OCI-LY1 (cell line): ENCODE measurements at regions not wholly inside any gene's neighbourhood (a gene's known extent, or its start where the extent isn't known, plus 50 kb on each side); places are given as distances from the start of the nearest gene placed in this dataset.

Experiments
- H2AFZ ChIP-seq: fragments of 200-600 bp; sonication (generic), shearing (Covaris generic); 2 replicates; pipeline ENCODE4 v1.6.0; 2014; ENCODE audit warnings: antibody characterized with exemption, mild to moderate bottlenecking, low read length
- H3F3A ChIP-seq: fragments of 200-600 bp; sonication (generic), shearing (Covaris generic); 2 replicates; pipeline ENCODE4 v1.6.0; 2014; ENCODE audit warnings: mild to moderate bottlenecking, antibody characterized with exemption, low read length, moderate library complexity; ENCODE audit not compliant: insufficient read depth
- H3K27ac ChIP-seq: fragments of 200-600 bp; sonication (generic); 2 replicates; pipeline ENCODE4 v1.5.1; 2014; ENCODE audit warnings: low read length, mixed run types, mild to moderate bottlenecking, low read depth; ENCODE audit not compliant: poor library complexity, severe bottlenecking
- H3K27me3 ChIP-seq: fragments of 200-600 bp; sonication (generic); 2 replicates; pipeline ENCODE4 v1.6.0; 2014; ENCODE audit warnings: antibody characterized with exemption, mild to moderate bottlenecking, low read length, moderate library complexity; ENCODE audit not compliant: insufficient read depth
- H3K36me3 ChIP-seq: fragments of 200-600 bp; sonication (generic); 2 replicates; pipeline ENCODE4 v1.6.1; 2014; ENCODE audit warnings: mild to moderate bottlenecking, antibody characterized with exemption, low read length, moderate library complexity, mixed read lengths; ENCODE audit not compliant: insufficient read depth
- H3K4me1 ChIP-seq: fragments of 200-600 bp; sonication (generic); 2 replicates; pipeline ENCODE4 v1.5.1; 2014; ENCODE audit warnings: mild to moderate bottlenecking, low read length, moderate library complexity; ENCODE audit not compliant: insufficient read depth, severe bottlenecking
- H3K4me2 ChIP-seq: fragments of 200-600 bp; sonication (generic), shearing (Covaris generic); 2 replicates; pipeline ENCODE4 v1.6.1; 2014; ENCODE audit warnings: low read length
- H3K4me3 ChIP-seq: fragments of 200-600 bp; sonication (generic); 2 replicates; pipeline ENCODE4 v1.5.1; 2014; ENCODE audit warnings: low read length, low read depth, mild to moderate bottlenecking, mixed read lengths; ENCODE audit not compliant: poor library complexity, severe bottlenecking
- H3K79me2 ChIP-seq: fragments of 200-600 bp; shearing (Covaris generic); 2 replicates; pipeline ENCODE4 v1.6.1; 2016; ENCODE audit warnings: mixed run types, low read length, mixed read lengths; ENCODE audit not compliant: insufficient read depth
- H3K9ac ChIP-seq: fragments of 200-600 bp; sonication (generic), shearing (Covaris generic); 2 replicates; pipeline ENCODE4 v1.6.1; 2014; ENCODE audit warnings: mild to moderate bottlenecking, low read length, mixed read lengths
- H3K9me2 ChIP-seq: fragments of 200-600 bp; sonication (generic), shearing (Covaris generic); 2 replicates; pipeline ENCODE4 v1.6.1; 2014; ENCODE audit warnings: low read depth, mild to moderate bottlenecking, low read length, mixed read lengths
- H3K9me3 ChIP-seq: fragments of 200-600 bp; shearing (Covaris generic); 2 replicates; pipeline ENCODE4 v1.6.1; 2014; ENCODE audit warnings: low read length, mixed read lengths
- H4K20me1 ChIP-seq: fragments of 200-600 bp; sonication (generic), shearing (Covaris generic); 2 replicates; pipeline ENCODE4 v1.6.0; 2016; ENCODE audit warnings: mild to moderate bottlenecking, low read length; ENCODE audit not compliant: insufficient read depth
- CTCF ChIP-seq: fragments of 200-600 bp; sonication (generic), shearing (Covaris generic); IDR thresholded peaks from 2 replicates; pipeline ENCODE4 v1.5.1; 2017; ENCODE audit warnings: mild to moderate bottlenecking, antibody characterized with exemption, low read length, moderate library complexity, mixed read lengths
- EZH2 ChIP-seq: fragments of 200-600 bp; sonication (generic), shearing (Covaris generic); IDR thresholded peaks from 2 replicates; pipeline ENCODE4 v1.8.0; 2017; ENCODE audit warnings: borderline replicate concordance, mixed run types, mild to moderate bottlenecking, antibody characterized with exemption, low read length, moderate library complexity, mixed read lengths

- no peaks in the 10 kb centered on the region for H3K9me2 ChIP-seq
- H3K27ac ChIP-seq = no peak overlapping the region
- TF ChIP-seq EZH2 (no peak), CTCF (no peak)
- no peaks in the 10 kb centered on the region for H3K79me2 ChIP-seq
- H3K4me1 ChIP-seq = no peaks in the 10 kb centered on the region
- H3K9me3 ChIP-seq = no peaks in the 10 kb centered on the region
- no peaks in the 10 kb centered on the region for H4K20me1 ChIP-seq
- H3F3A ChIP-seq = no peaks in the 10 kb centered on the region
- H3K9ac ChIP-seq = no peak overlapping the region
- no peak overlapping the region for H3K4me3 ChIP-seq
- peaks cover 10% of the 10 kb centered on the region; the same call in 1 of the 2 replicates for H3K27me3 ChIP-seq
- no peak overlapping the region for H2AFZ ChIP-seq
- H3K36me3 ChIP-seq = no peaks in the 10 kb centered on the region
- no peak overlapping the region for H3K4me2 ChIP-seq
Measured at GRCh38 chr15:93203036-93203435, 114.0 kb upstream of the RGMA start.

DNA sequence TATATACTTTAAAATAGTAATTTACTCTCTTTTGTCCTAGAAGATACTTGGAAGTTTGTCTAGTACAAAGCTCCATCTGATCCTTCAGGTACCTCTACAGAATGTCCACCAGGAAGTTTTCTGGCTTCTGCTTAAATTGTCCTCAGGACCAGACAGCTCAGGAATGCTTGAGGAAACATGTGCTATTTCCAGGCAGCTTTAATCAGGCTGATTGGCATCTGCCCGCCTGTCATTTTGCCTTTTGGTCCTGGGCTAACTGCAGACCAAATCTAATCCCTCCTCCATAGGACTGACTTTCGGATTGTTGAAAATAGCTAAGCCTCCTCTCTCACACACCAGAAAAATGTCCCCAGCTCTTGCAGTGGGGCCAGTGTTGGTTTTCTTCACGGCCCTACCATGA, 113.4 kb upstream of the RGMA start:
- Histone ChIP-seq H3F3A (no peaks in the 10 kb centered on the region), H3K9me2 (no peaks in the 10 kb centered on the region), H2AFZ (no peak overlapping the region), H3K4me3 (no peak overlapping the region), H3K27ac (no peak overlapping the region), H4K20me1 (no peaks in the 10 kb centered on the region), H3K36me3 (no peaks in the 10 kb centered on the region), H3K4me2 (no peak overlapping the region), H3K79me2 (no peaks in the 10 kb centered on the region), H3K9ac (no peak overlapping the region), H3K27me3 (peaks cover 10% of the 10 kb centered on the region; the same call in 1 of the 2 replicates), H3K9me3 (no peaks in the 10 kb centered on the region), H3K4me1 (no peaks in the 10 kb centered on the region)
- no peak for TF ChIP-seq CTCF
- no peak for TF ChIP-seq EZH2

DNA sequence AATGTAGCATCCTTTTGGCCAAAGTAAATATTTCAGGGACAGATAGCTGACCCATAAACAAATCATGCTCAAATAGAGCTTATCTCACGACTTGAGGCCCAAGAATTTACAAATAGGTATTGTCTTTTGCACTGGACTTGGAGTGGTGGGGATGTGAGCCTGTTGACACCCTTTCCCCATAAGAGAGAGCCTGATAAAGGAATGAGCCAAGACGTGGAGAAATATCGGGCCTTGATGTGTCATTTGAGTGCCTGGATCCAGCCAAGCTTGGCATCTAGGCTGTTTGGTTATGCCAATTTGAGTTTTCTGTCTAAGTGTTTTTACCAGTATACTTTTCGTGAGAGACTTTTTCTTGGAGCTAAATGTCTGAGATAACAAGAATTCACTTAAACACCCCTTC, 112.9 kb upstream of the RGMA start:
- H3K4me1 ChIP-seq = no peaks in the 10 kb centered on the region
- H4K20me1 ChIP-seq = no peaks in the 10 kb centered on the region
- TF ChIP-seq CTCF (no peak), EZH2 (no peak)
- H3K27me3 ChIP-seq = peaks cover 10% of the 10 kb centered on the region; the same call in 1 of the 2 replicates
- H3K9ac ChIP-seq = no peak overlapping the region
- H3K79me2 ChIP-seq = no peaks in the 10 kb centered on the region
- H3K9me3 ChIP-seq = no peaks in the 10 kb centered on the region
- H3K36me3 ChIP-seq = no peaks in the 10 kb centered on the region
- no peaks in the 10 kb centered on the region for H3K9me2 ChIP-seq
- H3K4me2 ChIP-seq = no peak overlapping the region
- no peak overlapping the region for H2AFZ ChIP-seq
- no peak overlapping the region for H3K4me3 ChIP-seq
- H3F3A ChIP-seq = no peaks in the 10 kb centered on the region
- no peak overlapping the region for H3K27ac ChIP-seq
